ENCODE measurements at regions not wholly inside any gene's neighbourhood (a gene's known extent, or its start where the extent isn't known, plus 50 kb on each side); places are given as distances from the start of the nearest gene placed in this dataset.

GRCh38 chr6:150697515-150697914, 97.8 kb downstream of the PLEKHG1 start (continued):
- TF ChIP-seq ZNF462 (CRISPR knock-in tag; IDR thresholded peaks at IDR 0.05) (no peak), ZNF331 (CRISPR knock-in tag; IDR thresholded peaks at IDR 0.05; ENCODE audit: low read depth) (no peak), STAT1 (IDR thresholded peaks at IDR 0.05; ENCODE audit: unreplicated experiment) (no peak), POLR2AphosphoS5 (IDR thresholded peaks at IDR 0.05; ENCODE audit: low read depth) (no peak), CREB1 (CRISPR knock-in tag; IDR thresholded peaks at IDR 0.05; ENCODE audit: low read depth) (no peak), CTCF (conservative IDR thresholded peaks at IDR 0.05; ENCODE audit: low read depth in 2 of 2) (no peak), ZNF114 (CRISPR knock-in tag; IDR thresholded peaks at IDR 0.05) (no peak), JUNB (IDR thresholded peaks at IDR 0.05; ENCODE audit: unreplicated experiment) (no peak)
- TF ChIP-seq, protein P1, sequence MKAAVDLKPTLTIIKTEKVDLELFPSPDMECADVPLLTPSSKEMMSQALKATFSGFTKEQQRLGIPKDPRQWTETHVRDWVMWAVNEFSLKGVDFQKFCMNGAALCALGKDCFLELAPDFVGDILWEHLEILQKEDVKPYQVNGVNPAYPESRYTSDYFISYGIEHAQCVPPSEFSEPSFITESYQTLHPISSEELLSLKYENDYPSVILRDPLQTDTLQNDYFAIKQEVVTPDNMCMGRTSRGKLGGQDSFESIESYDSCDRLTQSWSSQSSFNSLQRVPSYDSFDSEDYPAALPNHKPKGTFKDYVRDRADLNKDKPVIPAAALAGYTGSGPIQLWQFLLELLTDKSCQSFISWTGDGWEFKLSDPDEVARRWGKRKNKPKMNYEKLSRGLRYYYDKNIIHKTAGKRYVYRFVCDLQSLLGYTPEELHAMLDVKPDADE (IDR thresholded peaks at IDR 0.05), result no peak
